Tibial artery (tissue), 4 donors: ENCODE measurements at regions not wholly inside any gene's neighbourhood (a gene's known extent, or its start where the extent isn't known, plus 50 kb on each side); places are given as distances from the start of the nearest gene placed in this dataset.

ENCODE experiments used
- DNase-seq, 2 donors: peaks; one replicate each; pipeline ENCODE4 v3.0.0-alpha.2; 2019
- H3K27ac ChIP-seq, 2 donors: fragments of 200-600 bp; sonication (generic) in 1 of 2; 1 replicate in 1 of 2; 2 replicates in 1 of 2; pipeline ENCODE4 v1.5.1; 2018 to 2019; ENCODE audit warnings: mild to moderate bottlenecking in 1 of 2
- H3K27me3 ChIP-seq, 2 donors: fragments of 200-600 bp; sonication (generic) in 1 of 2; one replicate each; pipeline versions ENCODE4 v1.5.1 to v1.6.0; 2016 to 2019
- H3K36me3 ChIP-seq, 3 donors: fragments of 200-600 bp; sonication (generic) in 2 of 3; one replicate each; pipeline ENCODE4 v1.5.1; 2016 to 2019; ENCODE audit warnings: mild to moderate bottlenecking in 2 of 3
- H3K4me1 ChIP-seq, 4 donors: fragments of 200-600 bp; sonication (generic) in 2 of 4; 1 replicate in 3 of 4; 2 replicates in 1 of 4; pipeline ENCODE4 v1.5.1; 2016 to 2019
- H3K4me3 ChIP-seq, 2 donors: fragments of 200-600 bp; sonication (generic) in 1 of 2; 1 replicate in 1 of 2; 2 replicates in 1 of 2; pipeline ENCODE4 v1.5.1; 2018 to 2019; ENCODE audit warnings: mild to moderate bottlenecking in 2 of 2
- H3K9me3 ChIP-seq, 3 donors: fragments of 200-600 bp; sonication (generic) in 1 of 3; one replicate each; pipeline ENCODE4 v1.5.1; 2016 to 2019
- CTCF ChIP-seq, 2 experiments: fragments of 200-600 bp in 1 of 2; fragments of 450-650 bp in 1 of 2; IDR thresholded peaks; one replicate each; pipeline ENCODE4 v1.5.1; 2017 to 2019; ENCODE audit warnings: antibody characterized with exemption in 2 of 2, mild to moderate bottlenecking in 1 of 2, moderate library complexity in 1 of 2
- intact Hi-C: fragments of 100-400 bp; cut with DNase I; formaldehyde crosslinking; loops from one replicate; pipeline ENCODE4 v1.15.0; 2023; ENCODE audit warnings: low total_unique reads

GRCh38 chr6:139429580-139430145 lies 55.2 kb upstream of the CITED2 start:
- intact Hi-C loops: no loop called here
- no peak for TF ChIP-seq CTCF (IDR thresholded peaks at IDR 0.05)
- Histone ChIP-seq H3K4me1 (no peaks in the 10 kb centered on the region), H3K36me3 (no peaks in the 10 kb centered on the region), H3K9me3 (no peaks in the 10 kb centered on the region), H3K27ac (no peak overlapping the region), H3K27me3 (no peaks in the 10 kb centered on the region), H3K4me3 (no peak overlapping the region)
- no peak for DNase-seq

- intact Hi-C loops: no loop called here
- DNase-seq: no peak
- Histone ChIP-seq H3K27me3 (no peaks in the 10 kb centered on the region), H3K36me3 (no peaks in the 10 kb centered on the region), H3K4me3 (no peak overlapping the region), H3K27ac (no peak overlapping the region), H3K9me3 (no peaks in the 10 kb centered on the region), H3K4me1 (no peaks in the 10 kb centered on the region)
- no peak for TF ChIP-seq CTCF (IDR thresholded peaks at IDR 0.05)
Observed at GRCh38 chr6:139427199-139427598, 52.8 kb upstream of the CITED2 start.

- H3K27ac ChIP-seq: no peak overlapping the region
Observed at GRCh38 chr6:139426795-139427194, 52.3 kb upstream of the CITED2 start.

GRCh38 chr6:139425780-139426179 lies 51.3 kb upstream of the CITED2 start:
- no peak overlapping the region for H3K4me3 ChIP-seq
- H3K4me1 ChIP-seq: no peaks in the 10 kb centered on the region
- intact Hi-C loops: no loop called here
- H3K36me3 ChIP-seq: no peaks in the 10 kb centered on the region
- H3K27ac ChIP-seq: no peak overlapping the region
- DNase-seq: no peak
- no peaks in the 10 kb centered on the region for H3K27me3 ChIP-seq
- H3K9me3 ChIP-seq: no peaks in the 10 kb centered on the region
- no peak for TF ChIP-seq CTCF (IDR thresholded peaks at IDR 0.05)

More at GRCh38 chr6:139426795-139427194, 52.3 kb upstream of the CITED2 start:
- Histone ChIP-seq H3K36me3 (no peaks in the 10 kb centered on the region), H3K4me1 (no peaks in the 10 kb centered on the region), H3K27me3 (no peaks in the 10 kb centered on the region), H3K9me3 (no peaks in the 10 kb centered on the region), H3K4me3 (no peak overlapping the region)
- intact Hi-C loops: no loop called here
- no peak for DNase-seq
- TF ChIP-seq CTCF (IDR thresholded peaks at IDR 0.05): no peak

GRCh38 chr6:139423971-139424667 lies 49.7 kb upstream of the CITED2 start:
- no peak for TF ChIP-seq CTCF (IDR thresholded peaks at IDR 0.05)
- Histone ChIP-seq H3K4me1 (no peaks in the 10 kb centered on the region), H3K4me3 (no peak overlapping the region), H3K9me3 (no peaks in the 10 kb centered on the region), H3K27ac (no peak overlapping the region), H3K27me3 (no peaks in the 10 kb centered on the region), H3K36me3 (no peaks in the 10 kb centered on the region)
- no peak for DNase-seq
- intact Hi-C loops: no loop called here
